Astrocyte (in vitro differentiated cells and primary cell): ENCODE measurements at regions not wholly inside any gene's neighbourhood (a gene's known extent, or its start where the extent isn't known, plus 50 kb on each side); places are given as distances from the start of the nearest gene placed in this dataset.

Source experiments
- CTCF ChIP-seq: IDR thresholded peaks from 2 replicates; pipeline ENCODE4 v1.5.1; 2011; ENCODE audit warnings: low read depth, mild to moderate bottlenecking, inconsistent platforms, low read length, moderate library complexity; ENCODE audit not compliant: insufficient read depth
- EZH2 ChIP-seq: IDR thresholded peaks from 2 replicates; pipeline ENCODE4 v1.6.1; 2012; ENCODE audit warnings: mild to moderate bottlenecking, low read length, inconsistent platforms; ENCODE audit not compliant: insufficient read depth

- TF ChIP-seq CTCF (no peak), EZH2 (no peak)
Observed at GRCh38 chr2:102979429-102979828, 217.6 kb downstream of the TMEM182 start.
